ENCODE measurements at regions not wholly inside any gene's neighbourhood (a gene's known extent, or its start where the extent isn't known, plus 50 kb on each side); places are given as distances from the start of the nearest gene placed in this dataset.

DNA sequence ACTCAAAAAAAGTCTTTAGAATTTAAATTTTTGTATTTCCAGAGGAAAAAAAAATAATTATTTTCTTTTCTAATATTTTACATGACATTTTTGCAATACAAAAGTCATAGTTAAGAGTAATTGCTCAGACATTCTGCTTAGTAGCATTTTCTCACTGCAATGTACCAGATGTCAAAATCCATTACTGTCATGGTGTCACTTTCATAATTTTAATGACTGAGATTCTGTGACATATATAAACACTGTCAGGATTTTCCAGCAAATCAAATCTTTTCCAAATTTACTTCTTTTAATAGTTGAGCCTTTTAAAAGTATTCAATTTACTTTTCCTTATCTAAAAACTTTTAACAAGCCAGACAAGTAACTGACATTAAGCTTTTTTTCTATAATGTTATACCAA is 422.7 kb downstream of the GRIA2 start:
- H3K27me3 ChIP-seq = no peaks in the 10 kb centered on the region
- no peak overlapping the region for H3K4me3 ChIP-seq
- no peak overlapping the region for H3K27ac ChIP-seq
- TF ChIP-seq, protein P1, sequence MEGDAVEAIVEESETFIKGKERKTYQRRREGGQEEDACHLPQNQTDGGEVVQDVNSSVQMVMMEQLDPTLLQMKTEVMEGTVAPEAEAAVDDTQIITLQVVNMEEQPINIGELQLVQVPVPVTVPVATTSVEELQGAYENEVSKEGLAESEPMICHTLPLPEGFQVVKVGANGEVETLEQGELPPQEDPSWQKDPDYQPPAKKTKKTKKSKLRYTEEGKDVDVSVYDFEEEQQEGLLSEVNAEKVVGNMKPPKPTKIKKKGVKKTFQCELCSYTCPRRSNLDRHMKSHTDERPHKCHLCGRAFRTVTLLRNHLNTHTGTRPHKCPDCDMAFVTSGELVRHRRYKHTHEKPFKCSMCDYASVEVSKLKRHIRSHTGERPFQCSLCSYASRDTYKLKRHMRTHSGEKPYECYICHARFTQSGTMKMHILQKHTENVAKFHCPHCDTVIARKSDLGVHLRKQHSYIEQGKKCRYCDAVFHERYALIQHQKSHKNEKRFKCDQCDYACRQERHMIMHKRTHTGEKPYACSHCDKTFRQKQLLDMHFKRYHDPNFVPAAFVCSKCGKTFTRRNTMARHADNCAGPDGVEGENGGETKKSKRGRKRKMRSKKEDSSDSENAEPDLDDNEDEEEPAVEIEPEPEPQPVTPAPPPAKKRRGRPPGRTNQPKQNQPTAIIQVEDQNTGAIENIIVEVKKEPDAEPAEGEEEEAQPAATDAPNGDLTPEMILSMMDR (IDR thresholded peaks at IDR 0.05) = no peak
- no peak for DNase-seq
- intact Hi-C loops (cut with DNase I) = no loop called here
- ATAC-seq = no peak
- peaks cover 0 to 30% (median 7%) of the 10 kb centered on the region in 11 donors for H3K9me3 ChIP-seq
- H3K4me1 ChIP-seq = no peaks in the 10 kb centered on the region
- no peaks in the 10 kb centered on the region for H3K36me3 ChIP-seq

DNA sequence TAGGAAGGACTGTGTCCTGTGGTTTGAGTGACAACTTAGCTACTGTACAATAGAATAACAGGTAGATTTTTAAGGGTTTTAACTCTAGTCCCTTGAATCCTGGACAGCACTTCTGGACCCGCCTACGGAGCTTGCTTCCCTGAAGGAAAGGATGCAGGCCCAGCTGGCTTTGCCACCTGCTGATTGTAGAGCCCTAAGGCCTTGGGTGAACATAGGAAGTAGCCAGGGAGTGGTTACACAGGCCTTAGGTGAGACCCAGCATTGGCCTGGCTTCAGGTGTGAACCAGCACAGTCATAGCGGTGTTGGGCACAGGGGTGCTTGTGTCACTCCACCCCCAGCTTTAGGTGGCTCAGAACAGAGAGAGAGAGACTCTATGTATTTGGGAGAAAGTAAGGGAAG is 413.5 kb downstream of the GRIA2 start:
- Histone ChIP-seq H3K9me3 (peaks cover 0 to 12% (median 0%) of the 10 kb centered on the region in 11 donors), H3K27ac (no peak overlapping the region), H3K36me3 (no peaks in the 10 kb centered on the region), H3K27me3 (no peaks in the 10 kb centered on the region), H3K4me3 (no peak overlapping the region), H3K4me1 (no peaks in the 10 kb centered on the region)
- 96 to 97% methylated on average over 3 of the region's 3 CpGs for WGBS, 2 donors
- intact Hi-C loops (cut with DNase I) = no loop called here
- TF ChIP-seq, protein P1 (IDR thresholded peaks at IDR 0.05) = no peak
- no peak for ATAC-seq
- no peak for DNase-seq

DNA sequence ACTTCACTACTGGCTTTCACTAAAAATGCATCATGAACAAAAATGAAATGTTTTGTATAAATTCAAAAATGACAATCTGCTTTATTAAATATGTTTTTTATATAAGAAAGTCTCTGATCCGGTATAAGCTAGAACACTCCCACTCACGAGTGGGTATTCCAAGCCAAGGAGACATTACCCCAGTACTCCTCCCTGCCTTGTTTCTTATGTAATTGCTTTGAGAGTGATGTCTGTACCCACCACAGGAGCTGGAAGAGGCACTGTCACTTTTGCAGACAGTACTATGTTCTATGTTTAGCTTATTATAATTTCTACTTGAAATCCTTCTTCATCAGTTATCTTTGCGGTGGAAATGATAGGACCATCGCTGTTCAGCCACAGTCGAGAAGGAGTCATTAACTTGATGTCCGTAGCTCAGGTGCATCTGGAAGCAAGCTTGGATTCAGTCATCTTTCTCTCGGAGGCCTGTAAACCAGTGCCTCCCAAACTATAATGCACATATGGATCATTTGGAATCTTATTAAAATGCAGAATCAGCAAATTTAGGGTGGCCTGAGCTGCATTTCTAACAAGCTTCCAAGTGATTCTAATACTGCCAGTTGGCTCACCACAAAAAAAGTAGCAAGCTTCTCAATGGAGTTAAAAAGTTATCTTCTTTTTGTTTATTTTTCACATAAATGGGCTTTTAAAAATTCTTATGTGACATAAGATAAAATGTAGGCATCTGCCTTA is 396.4 kb downstream of the GRIA2 start:
- ATAC-seq (no peak), DNase-seq (no peak)
- intact Hi-C loops (cut with DNase I) = no loop called here
- Histone ChIP-seq H3K27me3 (no peaks in the 10 kb centered on the region), H3K27ac (no peak overlapping the region), H3K9me3 (no peaks in the 10 kb centered on the region), H3K36me3 (no peaks in the 10 kb centered on the region), H3K4me1 (no peaks in the 10 kb centered on the region), H3K4me3 (no peak overlapping the region)
- TF ChIP-seq, protein P1 (IDR thresholded peaks at IDR 0.05) = no peak
- 92 to 96% methylated on average over 7 of the region's 7 CpGs for WGBS, 2 donors

DNA sequence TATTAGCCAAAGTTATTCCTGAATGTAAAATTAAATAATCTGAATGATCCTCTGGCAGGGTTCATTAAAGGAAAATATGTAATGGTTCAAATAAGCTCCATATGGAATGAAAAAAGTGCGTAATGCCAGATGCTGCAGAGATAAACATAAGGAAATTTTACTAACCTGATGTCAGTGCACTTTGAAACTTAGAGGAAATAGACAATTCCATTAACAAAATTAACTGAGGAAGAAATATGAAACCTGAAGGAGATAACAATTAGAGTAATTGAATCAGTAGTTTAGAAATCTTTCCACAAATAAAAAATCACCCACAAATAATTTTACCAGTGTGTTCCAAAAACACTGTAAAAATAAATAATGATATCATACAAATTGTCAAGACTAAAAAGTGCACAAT is 387.5 kb downstream of the GRIA2 start:
- TF ChIP-seq, protein P1 (IDR thresholded peaks at IDR 0.05) = no peak
- Histone ChIP-seq H3K4me1 (no peaks in the 10 kb centered on the region), H3K4me3 (no peak overlapping the region), H3K36me3 (no peaks in the 10 kb centered on the region), H3K27me3 (no peaks in the 10 kb centered on the region), H3K9me3 (peaks cover 0 to 4% (median 0%) of the 10 kb centered on the region in 11 donors), H3K27ac (no peak overlapping the region)
- ATAC-seq (no peak), DNase-seq (no peak)
- intact Hi-C loops (cut with DNase I) = no loop called here
- WGBS, 2 donors = 78 to 85% methylated on average over 1 of the region's 1 CpG
